Nephron progenitor cell (in vitro differentiated cells): ENCODE measurements at regions not wholly inside any gene's neighbourhood (a gene's known extent, or its start where the extent isn't known, plus 50 kb on each side); places are given as distances from the start of the nearest gene placed in this dataset.
A peak's percentile ranks its signal among the peaks of the same experiment; 100 is the strongest.

Experiments used
- DNase-seq: peaks from one replicate; pipeline ENCODE4 v3.0.0; 2021
- H3K27ac Mint-ChIP-seq: 2 replicates; pipeline ENCODE4 v1.8.0; 2021; ENCODE audit warnings: mild to moderate bottlenecking, moderate library complexity, mixed read lengths
- H3K27me3 Mint-ChIP-seq: 2 replicates; pipeline ENCODE4 v1.8.0; 2021; ENCODE audit warnings: mild to moderate bottlenecking, low read depth, mixed read lengths; ENCODE audit not compliant: poor library complexity
- H3K36me3 Mint-ChIP-seq: 2 replicates; pipeline ENCODE4 v1.8.0; 2021; ENCODE audit warnings: low read depth, mixed read lengths
- H3K4me1 Mint-ChIP-seq: 2 replicates; pipeline ENCODE4 v1.8.0; 2021; ENCODE audit warnings: mixed read lengths
- H3K4me3 Mint-ChIP-seq: 2 replicates; pipeline ENCODE4 v1.8.0; 2021; ENCODE audit warnings: mild to moderate bottlenecking, moderate library complexity, mixed read lengths
- H3K9me3 Mint-ChIP-seq: 2 replicates; pipeline ENCODE4 v1.8.0; 2021; ENCODE audit warnings: mild to moderate bottlenecking, moderate library complexity, mixed read lengths
- TF ChIP-seq, protein P1 (sequence below): fragments of 200-600 bp; sonication (generic); IDR thresholded peaks from 2 replicates; pipeline ENCODE4 v1.5.0; 2021; ENCODE audit warnings: antibody characterized with exemption

DNA sequence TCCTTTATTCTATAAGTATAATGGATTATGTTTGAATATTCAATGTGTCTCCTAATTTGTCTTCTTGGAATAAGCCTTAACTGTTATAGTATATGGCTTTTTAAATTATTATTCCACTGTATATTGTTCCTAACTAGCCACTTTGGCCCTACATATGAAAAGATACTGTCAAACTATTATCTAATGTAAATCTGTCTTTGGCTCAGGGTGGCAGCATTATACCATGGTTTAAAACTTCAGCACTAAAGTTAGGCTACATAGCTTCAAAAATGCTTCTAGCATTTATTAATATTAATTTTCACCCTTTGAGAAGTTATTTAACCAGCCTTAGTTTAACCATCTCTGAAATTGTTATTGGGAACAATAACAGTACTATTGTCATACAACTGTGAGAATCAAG is 543.1 kb upstream of the MBL2 start:
- no peak overlapping the region for H3K27ac Mint-ChIP-seq
- no peaks in the 10 kb centered on the region for H3K36me3 Mint-ChIP-seq
- H3K27me3 Mint-ChIP-seq, result no peaks in the 10 kb centered on the region
- H3K4me1 Mint-ChIP-seq, result peaks cover 25% of the 10 kb centered on the region
- DNase-seq, result no peak
- H3K9me3 Mint-ChIP-seq, result no peaks in the 10 kb centered on the region
- H3K4me3 Mint-ChIP-seq, result no peak overlapping the region
- TF ChIP-seq, protein P1, sequence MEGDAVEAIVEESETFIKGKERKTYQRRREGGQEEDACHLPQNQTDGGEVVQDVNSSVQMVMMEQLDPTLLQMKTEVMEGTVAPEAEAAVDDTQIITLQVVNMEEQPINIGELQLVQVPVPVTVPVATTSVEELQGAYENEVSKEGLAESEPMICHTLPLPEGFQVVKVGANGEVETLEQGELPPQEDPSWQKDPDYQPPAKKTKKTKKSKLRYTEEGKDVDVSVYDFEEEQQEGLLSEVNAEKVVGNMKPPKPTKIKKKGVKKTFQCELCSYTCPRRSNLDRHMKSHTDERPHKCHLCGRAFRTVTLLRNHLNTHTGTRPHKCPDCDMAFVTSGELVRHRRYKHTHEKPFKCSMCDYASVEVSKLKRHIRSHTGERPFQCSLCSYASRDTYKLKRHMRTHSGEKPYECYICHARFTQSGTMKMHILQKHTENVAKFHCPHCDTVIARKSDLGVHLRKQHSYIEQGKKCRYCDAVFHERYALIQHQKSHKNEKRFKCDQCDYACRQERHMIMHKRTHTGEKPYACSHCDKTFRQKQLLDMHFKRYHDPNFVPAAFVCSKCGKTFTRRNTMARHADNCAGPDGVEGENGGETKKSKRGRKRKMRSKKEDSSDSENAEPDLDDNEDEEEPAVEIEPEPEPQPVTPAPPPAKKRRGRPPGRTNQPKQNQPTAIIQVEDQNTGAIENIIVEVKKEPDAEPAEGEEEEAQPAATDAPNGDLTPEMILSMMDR, result no peak

DNA sequence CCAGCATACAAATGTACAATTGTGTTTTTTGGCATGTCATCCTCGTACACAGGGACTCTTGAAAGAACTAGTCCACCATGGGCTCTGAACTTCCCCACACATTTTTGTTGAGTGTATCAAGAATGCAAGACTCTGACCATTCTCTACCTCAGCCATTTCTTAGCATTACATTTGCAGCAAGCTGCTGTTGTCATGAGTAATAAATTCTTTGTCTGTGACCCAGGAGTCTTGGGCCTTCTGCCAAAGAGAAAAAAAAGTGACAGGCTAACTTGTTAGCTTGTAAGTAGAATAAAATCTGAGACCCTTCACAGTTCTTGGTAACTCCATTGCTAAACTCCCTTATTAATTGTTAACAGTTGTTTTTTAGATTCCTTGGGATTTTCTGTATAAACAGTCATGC is 542.3 kb upstream of the MBL2 start:
- DNase-seq, result no peak
- peak overlapping the region; percentile 16 for H3K27ac Mint-ChIP-seq
- no peaks in the 10 kb centered on the region for H3K9me3 Mint-ChIP-seq
- peaks cover 23% of the 10 kb centered on the region for H3K4me1 Mint-ChIP-seq
- no peak overlapping the region for H3K4me3 Mint-ChIP-seq
- no peaks in the 10 kb centered on the region for H3K36me3 Mint-ChIP-seq
- TF ChIP-seq, protein P1, result no peak
- no peaks in the 10 kb centered on the region for H3K27me3 Mint-ChIP-seq

DNA sequence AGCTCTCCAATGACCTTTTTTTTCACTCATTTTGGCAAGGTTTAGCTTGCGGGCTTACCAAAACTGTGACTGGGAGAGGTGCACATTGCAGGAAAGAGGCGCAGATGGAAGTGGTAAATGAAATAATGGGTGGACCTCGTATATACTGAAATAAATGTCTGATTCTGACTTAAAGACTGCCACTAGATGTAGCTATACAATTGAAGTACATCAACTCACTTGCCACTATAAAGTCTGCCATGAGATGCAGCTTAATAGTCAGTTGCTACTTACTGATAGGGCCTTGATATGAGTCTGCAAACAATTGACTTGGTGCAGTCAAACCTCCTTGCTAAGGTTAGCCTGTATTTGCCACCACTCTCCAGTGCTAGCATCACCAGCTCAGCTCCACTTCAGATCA is 525.9 kb upstream of the MBL2 start:
- DNase-seq, result no peak
- TF ChIP-seq, protein P1, result no peak
- Mint-ChIP-seq H3K27me3 (peaks cover 9% of the 10 kb centered on the region), H3K9me3 (peaks cover under 1% of the 10 kb centered on the region), H3K4me1 (no peaks in the 10 kb centered on the region), H3K36me3 (no peaks in the 10 kb centered on the region), H3K27ac (no peak overlapping the region), H3K4me3 (no peak overlapping the region)

DNA sequence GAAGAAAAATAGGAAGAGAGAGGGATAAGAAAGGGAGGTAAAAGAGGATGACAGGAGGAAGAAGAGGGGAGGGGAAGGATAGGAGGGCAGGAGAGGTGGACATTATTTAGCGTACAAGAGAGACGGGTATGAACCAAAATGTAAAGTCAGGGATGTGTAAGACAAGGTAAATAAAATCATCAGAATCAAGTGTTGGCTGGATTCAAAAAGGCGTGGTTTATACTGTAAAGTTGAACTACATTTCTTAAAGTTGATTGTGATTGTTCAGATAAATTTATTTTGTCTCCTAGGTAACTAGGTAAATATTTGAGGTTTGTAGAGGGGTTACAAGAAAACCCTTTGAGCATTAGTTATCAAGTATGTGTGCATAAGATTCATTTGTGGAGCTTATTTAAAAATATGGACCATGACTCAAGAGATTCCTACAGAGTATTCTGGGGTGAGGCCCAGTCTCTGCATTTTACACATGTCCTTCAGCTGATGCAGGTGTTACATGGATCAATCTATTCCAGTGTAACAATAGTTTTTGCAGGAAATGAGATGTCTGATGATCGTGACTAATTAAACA is 512.1 kb upstream of the MBL2 start:
- Mint-ChIP-seq H3K36me3 (no peaks in the 10 kb centered on the region), H3K27ac (no peak overlapping the region), H3K4me3 (no peak overlapping the region), H3K4me1 (no peaks in the 10 kb centered on the region), H3K27me3 (no peaks in the 10 kb centered on the region), H3K9me3 (no peaks in the 10 kb centered on the region)
- TF ChIP-seq, protein P1, result no peak
- DNase-seq, result no peak

DNA sequence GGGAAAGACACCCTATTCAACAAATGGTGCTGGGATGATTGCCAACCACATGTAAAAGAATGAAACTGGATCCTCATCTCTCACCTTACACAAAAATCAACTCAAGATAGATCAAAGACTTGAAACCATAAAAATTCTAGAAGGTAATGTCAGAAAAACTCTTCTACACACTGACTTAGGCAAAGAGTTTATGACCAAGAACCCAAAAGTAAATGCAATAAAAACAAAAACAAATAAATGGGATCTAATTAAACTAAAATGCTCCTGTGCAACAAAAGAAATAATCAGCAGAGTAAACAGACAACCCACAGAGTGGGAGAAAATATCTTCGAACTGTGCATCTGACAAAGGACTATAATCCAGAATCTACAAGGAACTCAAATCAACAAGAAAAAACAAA is 504.2 kb upstream of the MBL2 start:
- no peak overlapping the region for H3K4me3 Mint-ChIP-seq
- no peaks in the 10 kb centered on the region for H3K4me1 Mint-ChIP-seq
- DNase-seq, result no peak
- peaks cover 17% of the 10 kb centered on the region for H3K9me3 Mint-ChIP-seq
- no peaks in the 10 kb centered on the region for H3K27me3 Mint-ChIP-seq
- H3K27ac Mint-ChIP-seq, result no peak overlapping the region
- TF ChIP-seq, protein P1, result no peak
- no peaks in the 10 kb centered on the region for H3K36me3 Mint-ChIP-seq

DNA sequence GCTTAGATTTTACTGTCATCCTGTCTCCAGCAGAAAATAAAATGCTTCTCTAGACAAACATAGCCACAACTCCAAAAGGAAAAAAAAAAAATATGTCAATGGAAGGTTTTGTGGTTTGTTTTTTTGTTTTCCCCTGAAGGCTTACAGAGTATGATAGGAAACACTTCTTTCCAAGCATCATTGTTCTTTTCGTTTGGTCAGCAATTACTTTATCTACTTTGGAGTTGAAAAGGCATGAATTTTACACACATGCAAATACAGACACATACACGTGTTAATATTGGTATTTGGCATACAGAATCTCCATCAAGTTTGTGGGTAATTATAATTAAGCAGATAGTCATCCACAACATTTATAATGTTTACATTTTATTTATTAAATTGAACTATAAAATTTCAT is 496.9 kb upstream of the MBL2 start:
- no peak overlapping the region for H3K27ac Mint-ChIP-seq
- peaks cover 8% of the 10 kb centered on the region for H3K9me3 Mint-ChIP-seq
- no peak overlapping the region for H3K4me3 Mint-ChIP-seq
- no peaks in the 10 kb centered on the region for H3K36me3 Mint-ChIP-seq
- no peaks in the 10 kb centered on the region for H3K27me3 Mint-ChIP-seq
- H3K4me1 Mint-ChIP-seq, result no peaks in the 10 kb centered on the region
- DNase-seq, result no peak
- TF ChIP-seq, protein P1, result no peak
